ENCODE measurements at regions not wholly inside any gene's neighbourhood (a gene's known extent, or its start where the extent isn't known, plus 50 kb on each side); places are given as distances from the start of the nearest gene placed in this dataset.

DNA sequence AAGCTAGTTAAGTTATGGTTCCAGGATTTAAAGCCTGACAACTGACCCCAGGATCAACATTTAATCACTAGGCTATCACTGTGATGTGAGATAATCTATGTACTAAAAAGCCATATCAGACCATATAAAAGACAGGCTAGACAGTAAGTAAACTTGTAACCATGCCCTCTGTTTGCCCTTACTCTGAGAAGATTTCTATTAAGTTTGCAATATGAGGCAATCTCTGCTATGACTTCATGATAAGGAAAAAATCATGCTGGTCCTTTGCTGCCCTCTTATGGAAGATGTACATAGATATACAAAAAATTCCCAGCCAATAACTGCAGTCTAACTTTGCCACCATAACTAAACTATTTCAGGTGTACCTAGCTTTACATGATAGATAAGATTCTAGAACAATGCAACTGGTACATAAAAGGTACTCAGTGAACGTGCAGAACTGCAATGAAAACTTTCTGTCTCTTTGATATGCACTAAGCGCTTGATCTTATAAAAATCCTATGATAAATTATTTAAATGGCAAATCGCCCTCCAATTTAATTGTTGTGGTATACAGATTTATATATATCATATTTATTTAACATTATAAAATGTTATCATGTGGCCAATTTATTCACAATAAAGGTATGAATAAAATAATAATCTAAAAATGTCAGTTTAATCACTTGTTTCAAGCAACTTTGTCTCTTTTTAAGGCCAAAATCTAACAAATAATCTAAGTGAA is 70.5 kb downstream of the FAM217A start:
- peak; percentile 35 to 62 for DNase-seq

DNA sequence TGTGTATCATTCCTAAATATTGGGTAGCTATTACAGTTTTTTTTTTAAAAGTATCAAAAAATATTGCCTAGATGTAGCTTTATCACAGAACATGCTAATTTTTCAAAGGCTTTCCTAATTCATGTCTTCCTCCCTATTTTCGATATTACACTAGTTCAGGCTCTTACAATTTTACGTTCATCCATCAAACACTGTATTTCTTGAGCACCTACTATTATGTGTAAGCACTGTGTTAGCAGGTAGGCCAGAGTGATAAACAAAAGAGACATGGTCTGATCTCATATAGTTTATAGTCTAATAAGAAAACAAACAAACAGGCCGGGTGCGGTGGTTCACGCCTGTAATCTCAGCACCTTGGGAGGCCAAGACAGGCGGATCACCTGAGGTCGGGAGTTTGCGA is 69.5 kb downstream of the FAM217A start:
- DNase-seq, result no peak

GRCh38 chr6:4010048-4010447 is 68.9 kb downstream of the FAM217A start:
- no peak for DNase-seq

DNA sequence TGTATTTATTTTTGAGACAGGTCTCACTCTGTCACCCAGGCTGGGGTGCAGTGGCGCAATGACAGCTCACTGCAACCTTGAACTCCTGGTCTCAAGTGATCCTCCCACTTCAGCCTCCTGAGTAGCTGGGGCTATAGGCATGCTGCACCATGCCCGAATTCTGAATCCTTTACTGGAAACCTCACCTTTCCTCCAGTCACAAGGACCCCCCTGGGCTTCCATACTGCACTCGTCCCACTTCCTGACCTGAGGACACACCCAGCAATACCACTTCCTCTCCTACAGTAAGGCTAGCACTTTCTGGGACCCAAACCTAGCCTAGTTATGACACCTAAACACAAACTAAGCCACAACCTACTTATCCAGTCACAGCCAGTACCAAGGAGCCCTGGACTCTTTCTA is 68.2 kb downstream of the FAM217A start:
- DNase-seq, result no peak

GRCh38 chr6:4012826-4013225 is 66.1 kb downstream of the FAM217A start:
- no peak for DNase-seq

DNA sequence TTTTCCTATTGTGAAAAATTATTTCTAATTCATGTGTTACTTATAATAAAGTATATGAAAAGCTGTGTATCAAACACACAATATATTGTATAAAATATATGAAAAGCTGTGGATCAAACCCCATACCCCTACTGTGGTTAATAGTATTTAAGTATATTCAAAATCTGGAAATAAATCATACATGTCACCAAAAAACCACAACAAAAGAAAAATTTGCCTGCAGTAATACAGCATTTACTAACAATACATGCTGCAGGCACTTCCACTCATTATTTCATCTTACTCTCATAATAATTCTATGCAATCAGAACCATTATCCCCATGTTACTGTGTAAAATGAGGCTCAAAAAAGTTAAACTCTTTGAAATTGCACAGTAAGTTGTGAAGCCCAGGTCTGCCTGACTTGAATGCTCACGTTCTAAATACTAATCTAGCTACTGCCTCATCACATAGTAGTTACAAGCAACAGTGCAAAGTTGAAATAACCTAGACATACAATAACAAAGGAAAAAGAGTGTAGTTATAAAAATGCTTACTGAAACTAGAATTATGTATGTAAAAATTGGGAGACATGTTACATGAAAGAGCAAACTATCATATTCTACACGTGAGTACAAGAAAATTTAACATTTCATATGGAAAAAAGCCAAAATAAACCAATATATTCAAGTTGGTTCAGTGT is 61.7 kb downstream of the FAM217A start:
- no peak for DNase-seq

DNA sequence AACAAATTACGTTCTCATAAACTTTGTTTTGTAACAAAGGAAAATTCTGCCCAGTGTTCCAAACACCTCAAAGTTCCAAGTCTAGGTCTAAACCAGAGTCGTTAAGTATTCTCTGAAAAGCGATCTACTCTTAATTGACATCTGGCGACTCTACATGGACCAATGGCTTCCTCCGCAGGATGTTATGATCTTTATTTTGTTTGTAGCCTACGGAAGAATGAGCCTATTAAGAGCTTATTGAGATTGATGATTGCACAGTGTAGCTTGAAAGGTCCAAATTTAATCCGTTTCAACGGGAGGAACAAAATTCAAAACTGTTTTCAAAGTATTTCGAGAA is 61.1 kb downstream of the FAM217A start:
- peak; percentile 39 to 81 for DNase-seq

GRCh38 chr6:4018171-4018923 is 60.6 kb downstream of the FAM217A start:
- peak; percentile 97 to 98 for DNase-seq
